Loucy (cell line): ENCODE measurements at regions not wholly inside any gene's neighbourhood (a gene's known extent, or its start where the extent isn't known, plus 50 kb on each side); places are given as distances from the start of the nearest gene placed in this dataset.

Experiments used
- H2AFZ ChIP-seq: fragments of 200-600 bp; sonication (generic); 2 replicates; pipeline ENCODE4 v1.6.0; 2016; ENCODE audit warnings: antibody characterized with exemption, mild to moderate bottlenecking, low read length, moderate library complexity
- H3F3A ChIP-seq: fragments of 200-600 bp; 2 replicates; pipeline ENCODE4 v1.6.0; 2016; ENCODE audit warnings: antibody characterized with exemption, low read depth, mild to moderate bottlenecking
- H3K27me3 ChIP-seq: fragments of 200-600 bp; sonication (generic); 2 replicates; pipeline ENCODE4 v1.6.1; 2014; ENCODE audit warnings: low read length, mild to moderate bottlenecking; ENCODE audit not compliant: insufficient read depth, poor library complexity, severe bottlenecking
- H3K36me3 ChIP-seq: fragments of 200-600 bp; sonication (generic); 2 replicates; pipeline ENCODE4 v1.6.1; 2016; ENCODE audit warnings: low read length; ENCODE audit not compliant: insufficient read depth
- H3K4me1 ChIP-seq: fragments of 200-600 bp; sonication (generic); 2 replicates; pipeline ENCODE4 v1.5.1; 2014; ENCODE audit warnings: low read length, mild to moderate bottlenecking; ENCODE audit not compliant: insufficient read depth, poor library complexity, severe bottlenecking
- H3K4me2 ChIP-seq: fragments of 200-600 bp; sonication (generic); 2 replicates; pipeline ENCODE4 v1.6.0; 2014; ENCODE audit warnings: antibody characterized with exemption, low read length, low read depth, mild to moderate bottlenecking; ENCODE audit not compliant: poor library complexity, severe bottlenecking
- H3K4me3 ChIP-seq: fragments of 200-600 bp; sonication (generic); 2 replicates; pipeline ENCODE4 v1.5.1; 2014; ENCODE audit warnings: low read length, mild to moderate bottlenecking, mixed read lengths; ENCODE audit not compliant: poor library complexity, severe bottlenecking
- H3K79me2 ChIP-seq: fragments of 200-600 bp; sonication (generic); 2 replicates; pipeline ENCODE4 v1.6.1; 2014; ENCODE audit warnings: low read length; ENCODE audit not compliant: insufficient read depth
- H3K9ac ChIP-seq: fragments of 200-600 bp; sonication (generic); 2 replicates; pipeline ENCODE4 v1.6.0; 2014; ENCODE audit warnings: mild to moderate bottlenecking, low read depth, low read length, moderate library complexity; ENCODE audit not compliant: poor library complexity, severe bottlenecking
- H3K9me2 ChIP-seq: fragments of 200-600 bp; sonication (generic); replicated peaks from 2 replicates; pipeline ENCODE4 v1.6.1; 2016; ENCODE audit warnings: low read depth, low read length, mixed read lengths
- H3K9me3 ChIP-seq: fragments of 200-600 bp; sonication (generic); 2 replicates; pipeline ENCODE4 v1.6.1; 2014; ENCODE audit warnings: mild to moderate bottlenecking, antibody characterized with exemption, low read length, low read depth; ENCODE audit not compliant: insufficient read depth
- H4K20me1 ChIP-seq: fragments of 200-600 bp; sonication (generic); 2 replicates; pipeline ENCODE4 v1.6.0; 2014; ENCODE audit warnings: antibody characterized with exemption, low read length, mild to moderate bottlenecking; ENCODE audit not compliant: insufficient read depth, poor library complexity, severe bottlenecking
- EZH2phosphoT487 ChIP-seq: fragments of 200-600 bp; IDR thresholded peaks from 2 replicates; pipeline ENCODE4 v1.6.1; 2018; ENCODE audit warnings: antibody characterized with exemption, mild to moderate bottlenecking, moderate library complexity, borderline replicate concordance
- TF ChIP-seq, protein P1 (sequence below): fragments of 200-600 bp; sonication (generic); conservative IDR thresholded peaks from 2 replicates; pipeline ENCODE4 v1.5.1; 2014; ENCODE audit warnings: mild to moderate bottlenecking, antibody characterized with exemption, low read length

DNA sequence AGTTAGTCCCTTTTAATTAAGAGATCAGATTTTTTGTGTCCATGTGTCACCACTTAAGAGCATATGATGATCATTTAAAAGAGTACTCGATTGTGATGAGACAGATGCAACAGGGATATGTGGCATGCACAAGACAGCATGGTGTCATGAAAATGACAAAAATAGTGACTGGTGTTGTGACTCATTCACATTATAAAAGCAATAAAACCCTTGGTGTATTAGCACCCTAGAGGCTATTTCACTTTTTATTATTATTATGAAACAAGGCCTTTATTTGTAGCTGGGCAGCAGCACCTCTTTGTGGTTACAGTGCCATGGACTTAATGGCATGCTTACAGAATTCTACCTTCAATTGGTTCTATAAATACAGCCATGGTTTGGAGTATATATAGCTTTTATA lies 1296.0 kb upstream of the ZEB2 start:
- H3K9me3 ChIP-seq: no peaks in the 10 kb centered on the region
- no peak overlapping the region for H3K4me3 ChIP-seq
- no peaks in the 10 kb centered on the region for H3K9me2 ChIP-seq
- H3K79me2 ChIP-seq: no peaks in the 10 kb centered on the region
- H3K36me3 ChIP-seq: no peaks in the 10 kb centered on the region
- no peak for TF ChIP-seq EZH2phosphoT487
- TF ChIP-seq, protein P1, sequence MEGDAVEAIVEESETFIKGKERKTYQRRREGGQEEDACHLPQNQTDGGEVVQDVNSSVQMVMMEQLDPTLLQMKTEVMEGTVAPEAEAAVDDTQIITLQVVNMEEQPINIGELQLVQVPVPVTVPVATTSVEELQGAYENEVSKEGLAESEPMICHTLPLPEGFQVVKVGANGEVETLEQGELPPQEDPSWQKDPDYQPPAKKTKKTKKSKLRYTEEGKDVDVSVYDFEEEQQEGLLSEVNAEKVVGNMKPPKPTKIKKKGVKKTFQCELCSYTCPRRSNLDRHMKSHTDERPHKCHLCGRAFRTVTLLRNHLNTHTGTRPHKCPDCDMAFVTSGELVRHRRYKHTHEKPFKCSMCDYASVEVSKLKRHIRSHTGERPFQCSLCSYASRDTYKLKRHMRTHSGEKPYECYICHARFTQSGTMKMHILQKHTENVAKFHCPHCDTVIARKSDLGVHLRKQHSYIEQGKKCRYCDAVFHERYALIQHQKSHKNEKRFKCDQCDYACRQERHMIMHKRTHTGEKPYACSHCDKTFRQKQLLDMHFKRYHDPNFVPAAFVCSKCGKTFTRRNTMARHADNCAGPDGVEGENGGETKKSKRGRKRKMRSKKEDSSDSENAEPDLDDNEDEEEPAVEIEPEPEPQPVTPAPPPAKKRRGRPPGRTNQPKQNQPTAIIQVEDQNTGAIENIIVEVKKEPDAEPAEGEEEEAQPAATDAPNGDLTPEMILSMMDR: no peak
- no peaks in the 10 kb centered on the region for H3F3A ChIP-seq
- no peaks in the 10 kb centered on the region for H4K20me1 ChIP-seq
- H3K4me2 ChIP-seq: no peak overlapping the region
- no peak overlapping the region for H3K9ac ChIP-seq
- no peaks in the 10 kb centered on the region for H3K4me1 ChIP-seq
- no peaks in the 10 kb centered on the region for H3K27me3 ChIP-seq
- H2AFZ ChIP-seq: no peak overlapping the region

DNA sequence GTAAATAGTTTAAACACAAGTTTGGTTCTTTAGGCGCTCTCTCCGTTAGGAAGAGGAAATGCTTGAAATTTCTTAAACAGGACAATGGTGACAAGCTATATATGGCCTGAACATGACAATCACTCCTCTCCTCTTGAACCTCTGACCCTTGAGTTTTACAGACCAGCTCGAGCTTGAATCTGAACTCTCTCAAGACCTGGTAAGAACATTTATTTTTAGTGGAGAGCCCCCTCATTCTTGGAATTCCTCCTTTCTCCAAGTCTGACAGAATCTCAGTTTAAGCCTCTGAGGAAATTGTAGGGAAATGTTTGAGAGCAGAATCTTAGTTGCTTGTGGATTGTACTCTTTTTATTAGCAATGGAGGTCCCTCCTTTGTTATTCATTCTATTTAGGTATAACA lies 1293.6 kb upstream of the ZEB2 start:
- Histone ChIP-seq H3K79me2 (no peaks in the 10 kb centered on the region), H3K36me3 (no peaks in the 10 kb centered on the region), H3K9ac (no peak overlapping the region), H3K9me2 (no peaks in the 10 kb centered on the region), H3K4me2 (no peak overlapping the region), H3K4me1 (no peaks in the 10 kb centered on the region), H2AFZ (no peak overlapping the region), H4K20me1 (no peaks in the 10 kb centered on the region), H3K4me3 (no peak overlapping the region), H3K27me3 (no peaks in the 10 kb centered on the region), H3K9me3 (no peaks in the 10 kb centered on the region), H3F3A (no peaks in the 10 kb centered on the region)
- no peak for TF ChIP-seq EZH2phosphoT487
- TF ChIP-seq, protein P1: no peak

DNA sequence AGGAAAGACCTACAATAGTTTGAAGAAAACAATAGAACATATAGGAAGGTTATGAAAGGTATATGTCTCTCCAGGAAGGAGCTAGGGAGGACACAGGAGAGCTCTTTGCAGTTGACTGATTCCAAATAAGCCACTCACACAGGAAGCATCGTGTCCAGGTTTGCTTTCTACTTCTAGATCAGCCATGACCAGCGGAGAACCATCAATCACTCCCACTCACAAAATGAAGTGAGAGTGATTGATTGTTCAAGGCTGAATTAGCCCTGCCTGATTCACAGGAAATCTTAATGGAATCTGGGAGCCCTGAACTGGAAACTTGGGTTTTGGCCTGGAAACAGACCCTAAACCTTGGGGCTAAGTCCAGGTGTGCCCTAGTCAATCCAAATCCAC lies 1292.2 kb upstream of the ZEB2 start:
- no peaks in the 10 kb centered on the region for H3K27me3 ChIP-seq
- H3K4me1 ChIP-seq: no peaks in the 10 kb centered on the region
- no peaks in the 10 kb centered on the region for H4K20me1 ChIP-seq
- no peak overlapping the region for H3K9ac ChIP-seq
- H3K9me3 ChIP-seq: no peaks in the 10 kb centered on the region
- no peaks in the 10 kb centered on the region for H3K36me3 ChIP-seq
- TF ChIP-seq, protein P1: no peak
- no peak for TF ChIP-seq EZH2phosphoT487
- H3K4me3 ChIP-seq: no peak overlapping the region
- no peaks in the 10 kb centered on the region for H3F3A ChIP-seq
- H3K79me2 ChIP-seq: no peaks in the 10 kb centered on the region
- H3K4me2 ChIP-seq: no peak overlapping the region
- no peak overlapping the region for H2AFZ ChIP-seq
- no peaks in the 10 kb centered on the region for H3K9me2 ChIP-seq
